T-helper 2 cell treated with Interferon-gamma antibody and Interleukin-4, amounts not matched to agents 100 ng/mL and 5 ng/mL, for 36 hours (primary cell): ENCODE measurements at regions not wholly inside any gene's neighbourhood (a gene's known extent, or its start where the extent isn't known, plus 50 kb on each side); places are given as distances from the start of the nearest gene placed in this dataset.

Experiments used
- intact Hi-C: fragments of 100-400 bp; cut with micrococcal nuclease; formaldehyde crosslinking; loops from one replicate; pipeline ENCODE4 v1.15.1; 2023

- intact Hi-C loops: loop anchor here (1.0 kb wide), 1 partner anchor 242 kb away; no protein-coding TSS in a partner anchor
Measured at GRCh38 chr4:151604238-151604637, 156.6 kb downstream of the GATB start.

- intact Hi-C loops: no loop called here
Measured at GRCh38 chr4:151605215-151605614, 155.6 kb downstream of the GATB start.

- intact Hi-C loops: no loop called here
Measured at GRCh38 chr4:151606061-151606460, 154.7 kb downstream of the GATB start.

GRCh38 chr4:151610229-151610628, 150.6 kb downstream of the GATB start:
- intact Hi-C loops: no loop called here

GRCh38 chr4:151611960-151612359, 148.8 kb downstream of the GATB start:
- intact Hi-C loops: no loop called here

DNA sequence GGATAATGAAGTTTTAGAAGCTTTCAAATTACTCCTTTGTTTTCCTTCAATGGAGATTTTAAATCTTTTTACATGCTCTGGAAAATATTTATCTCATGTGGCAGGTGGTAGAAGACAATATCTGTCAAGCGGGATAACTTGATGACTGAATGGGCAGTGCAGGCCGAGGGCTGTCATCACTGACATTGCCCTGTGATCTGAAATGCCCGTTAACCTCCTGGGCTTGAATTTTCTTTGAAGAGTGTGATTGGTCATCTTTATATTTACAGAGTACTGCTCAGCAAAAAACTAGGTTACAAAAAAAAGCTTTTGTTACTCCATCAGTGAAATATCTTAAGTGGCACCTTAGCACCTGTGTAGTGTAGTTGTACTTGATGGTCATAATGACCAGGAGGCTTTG, 147.5 kb downstream of the GATB start:
- intact Hi-C loops: no loop called here

GRCh38 chr4:151614561-151614960, 146.2 kb downstream of the GATB start:
- intact Hi-C loops: no loop called here

DNA sequence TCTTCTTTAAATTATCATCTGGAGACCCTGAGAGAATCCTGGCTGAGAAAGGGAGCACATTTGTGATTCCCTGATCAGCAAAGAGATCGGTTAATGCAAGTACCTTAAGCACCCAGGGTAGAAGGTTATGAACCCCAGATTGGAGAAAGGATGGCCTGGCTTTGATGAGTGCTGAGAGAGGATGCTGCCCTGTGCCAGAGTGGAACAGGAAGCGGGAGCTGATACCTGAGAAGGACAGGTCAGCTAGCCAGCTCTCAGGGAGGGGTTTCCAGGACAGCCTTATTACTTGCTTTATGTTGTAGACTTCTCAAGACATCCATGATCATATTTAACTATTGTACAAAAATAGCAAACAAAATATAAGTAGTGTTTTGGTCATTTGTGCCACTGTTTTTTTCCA, 141.9 kb downstream of the GATB start:
- intact Hi-C loops: no loop called here

GRCh38 chr4:151620066-151620465, 140.7 kb downstream of the GATB start:
- intact Hi-C loops: no loop called here
